GM19324 (cell line): ENCODE measurements at regions not wholly inside any gene's neighbourhood (a gene's known extent, or its start where the extent isn't known, plus 50 kb on each side); places are given as distances from the start of the nearest gene placed in this dataset.

Source experiments
- ATAC-seq: cut with Tn5 transposase; IDR thresholded peaks from one replicate; pipeline ENCODE4 v1.9.1; 2021; ENCODE audit warnings: mild to moderate bottlenecking, moderate library complexity; ENCODE audit not compliant: unreplicated experiment, low FRiP score

DNA sequence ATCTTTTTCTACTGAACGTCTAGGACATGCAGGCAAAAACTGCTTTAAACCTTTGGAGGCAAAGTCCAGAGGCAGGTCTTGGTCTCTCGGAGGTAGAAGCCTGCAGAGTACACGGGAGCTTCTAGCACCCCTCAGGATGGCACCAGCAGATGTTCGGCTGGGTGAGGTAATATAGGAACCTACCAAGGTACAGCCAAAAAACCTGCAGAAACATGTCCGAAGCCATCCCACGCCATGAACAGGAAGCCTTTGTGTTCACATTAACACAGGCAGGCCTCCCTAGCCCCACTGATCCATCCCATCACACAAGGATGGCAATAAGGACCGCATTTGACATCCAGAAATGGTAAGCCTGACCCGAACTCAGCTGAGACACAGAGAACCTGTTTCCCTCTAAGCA, 157.9 kb upstream of the HES1 start:
- ATAC-seq: no peak

DNA sequence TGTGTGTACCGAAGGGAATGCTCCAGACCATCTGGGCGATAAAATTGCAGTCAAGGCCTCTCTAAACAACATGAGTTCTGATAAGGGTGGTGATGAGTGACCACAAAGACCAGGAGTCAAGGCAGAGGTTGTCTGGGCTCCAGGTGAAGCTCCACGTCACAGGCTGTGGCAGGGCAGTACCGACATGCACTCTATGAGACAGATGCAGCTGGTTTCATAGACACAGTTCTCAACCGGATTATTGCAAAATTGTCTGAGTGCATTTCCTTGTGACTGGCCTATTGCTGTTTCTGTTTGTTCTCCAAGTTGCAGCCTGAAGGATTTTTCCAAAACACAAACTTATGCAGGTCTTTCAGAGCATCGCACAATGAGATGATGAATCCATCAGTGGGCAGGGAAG, 157.5 kb upstream of the HES1 start:
- ATAC-seq: no peak

DNA sequence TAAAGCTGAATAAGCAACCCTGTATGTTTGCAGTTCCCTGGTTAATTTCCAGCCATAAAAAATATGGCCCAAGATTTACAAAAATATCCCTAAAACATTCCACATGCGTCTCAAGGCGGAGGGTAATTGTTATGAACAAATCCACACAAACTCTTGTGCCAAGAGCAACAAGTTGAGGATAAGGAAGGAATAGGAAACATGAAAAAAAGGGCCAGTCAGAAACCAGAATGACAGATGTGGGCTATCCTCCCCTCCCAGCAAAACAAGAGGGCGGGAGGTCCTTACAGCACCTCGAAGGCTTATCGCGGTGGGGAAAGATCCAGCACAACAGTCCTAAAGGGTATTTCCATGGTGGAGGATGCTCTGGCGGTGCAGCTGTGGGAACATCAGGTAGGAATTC, 155.6 kb upstream of the HES1 start:
- no peak for ATAC-seq

DNA sequence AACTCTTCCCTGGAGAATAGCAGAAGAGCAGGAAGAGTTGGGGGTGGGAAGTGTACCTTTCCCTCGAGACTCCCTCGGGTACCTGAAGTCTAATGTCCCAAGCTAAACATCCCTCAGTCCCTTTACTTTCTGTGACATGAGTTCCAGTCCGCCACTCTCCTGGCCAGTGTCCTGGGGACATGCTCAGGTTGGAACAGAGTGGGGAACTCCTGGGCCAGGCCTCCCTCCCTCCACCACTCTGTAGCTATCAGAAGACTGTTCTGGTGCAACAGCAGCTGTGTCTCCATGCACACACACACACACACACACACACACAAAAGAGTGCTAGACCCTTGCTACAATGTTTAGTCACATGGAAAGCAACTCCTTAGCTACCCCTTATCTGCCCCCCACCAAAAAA, 155.0 kb upstream of the HES1 start:
- ATAC-seq: no peak

DNA sequence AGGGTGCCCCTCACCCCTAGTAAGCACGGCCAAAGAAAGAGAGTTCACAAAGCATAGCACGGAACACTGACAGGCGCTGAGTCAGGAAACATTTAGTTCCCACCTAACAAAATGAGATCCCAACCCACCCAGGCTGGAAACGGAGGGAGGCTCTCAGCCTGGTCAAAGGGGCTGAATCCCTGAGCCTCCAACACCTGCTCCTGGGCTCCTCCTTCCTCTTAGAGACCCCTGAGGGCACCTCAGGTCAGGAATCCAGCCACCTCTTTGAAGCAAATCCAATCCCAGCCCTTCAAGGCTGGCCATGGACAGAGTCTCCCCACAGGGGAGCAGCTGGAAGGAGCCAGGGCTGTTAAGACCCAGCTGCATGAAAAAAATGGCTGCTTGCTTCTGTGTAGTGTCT, 154.4 kb upstream of the HES1 start:
- ATAC-seq: no peak

DNA sequence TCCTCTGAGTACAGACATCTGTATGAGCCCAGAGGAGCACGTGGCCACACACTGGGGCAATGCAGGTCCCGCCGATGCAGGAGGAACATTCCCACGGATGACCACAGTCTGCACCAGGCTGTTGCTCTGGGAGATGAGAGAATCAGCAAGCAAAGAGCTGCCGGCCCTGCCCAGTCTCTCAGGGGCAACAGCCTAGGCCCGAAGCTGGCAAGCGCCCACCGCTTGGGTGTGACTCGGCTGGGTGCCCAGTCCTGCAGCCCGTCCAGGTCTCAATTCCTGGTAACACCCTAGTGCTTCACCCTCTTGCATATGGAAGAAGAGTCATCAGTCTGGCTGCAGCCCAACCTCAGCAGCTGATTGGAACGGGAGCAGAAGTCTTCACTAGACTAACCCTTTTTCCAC, 153.7 kb upstream of the HES1 start:
- no peak for ATAC-seq

DNA sequence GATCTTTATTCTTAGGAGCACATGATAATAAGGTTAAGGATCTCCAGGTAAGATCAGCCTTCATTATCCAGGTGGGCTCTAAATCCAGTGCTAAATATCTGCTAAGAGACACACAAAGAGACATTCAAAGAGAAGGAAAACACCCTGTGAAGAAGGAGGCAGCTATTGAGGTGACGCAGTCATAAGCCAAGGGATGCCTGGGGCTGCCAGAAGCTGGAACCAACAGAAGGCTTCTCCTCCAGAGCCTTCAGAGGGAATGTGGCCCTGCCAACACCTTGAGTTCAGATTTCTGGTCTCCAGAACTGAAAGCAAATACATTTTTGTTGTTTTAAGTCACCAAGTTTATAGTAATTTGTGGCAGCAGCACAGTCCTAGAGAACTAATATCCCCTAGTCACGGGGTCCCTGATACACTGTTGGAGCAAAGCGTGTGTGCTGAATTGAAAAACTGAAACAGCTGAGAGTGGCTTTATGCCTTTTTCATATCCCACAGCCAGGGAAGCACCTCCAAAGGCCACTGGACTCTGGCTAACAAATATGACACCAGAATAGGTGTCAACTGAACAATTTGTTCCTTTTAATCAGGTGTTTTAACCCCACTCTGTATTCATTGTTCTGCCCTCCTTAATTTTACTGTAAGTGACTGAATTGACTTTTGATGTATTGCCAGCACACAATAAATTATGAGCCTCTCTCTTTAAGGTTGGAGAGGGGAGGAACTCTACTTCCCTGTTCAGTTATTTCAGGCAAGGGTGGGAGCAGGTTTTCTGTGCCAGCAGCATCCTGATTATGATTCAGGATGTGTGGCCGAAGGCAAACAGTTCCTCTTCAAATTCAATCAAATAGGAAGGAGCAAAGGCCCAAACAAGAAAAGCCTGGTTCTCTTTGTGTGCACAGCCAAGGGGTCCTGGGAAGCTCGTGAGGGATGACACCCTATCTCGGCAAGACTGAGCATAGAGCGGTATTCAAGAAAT, 151.8 kb upstream of the HES1 start:
- no peak for ATAC-seq

DNA sequence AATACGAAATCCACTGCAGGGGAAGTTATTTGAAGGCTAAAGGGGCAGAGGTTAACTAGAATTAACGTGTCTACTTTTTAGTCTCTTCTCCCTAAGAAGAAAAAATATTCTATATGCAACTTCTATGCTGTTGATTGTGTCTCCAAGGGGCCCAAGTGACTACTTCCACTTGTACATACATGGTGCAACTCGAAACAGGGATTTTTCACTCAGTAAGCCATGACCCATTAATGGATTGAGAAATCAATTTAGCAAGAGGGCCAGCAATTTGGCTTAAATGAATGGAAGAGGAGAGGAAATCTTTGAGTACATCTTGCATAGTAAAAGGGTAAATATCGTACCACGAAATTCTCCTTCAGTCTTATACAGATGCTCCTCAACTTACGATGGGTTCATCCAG, 151.1 kb upstream of the HES1 start:
- no peak for ATAC-seq

DNA sequence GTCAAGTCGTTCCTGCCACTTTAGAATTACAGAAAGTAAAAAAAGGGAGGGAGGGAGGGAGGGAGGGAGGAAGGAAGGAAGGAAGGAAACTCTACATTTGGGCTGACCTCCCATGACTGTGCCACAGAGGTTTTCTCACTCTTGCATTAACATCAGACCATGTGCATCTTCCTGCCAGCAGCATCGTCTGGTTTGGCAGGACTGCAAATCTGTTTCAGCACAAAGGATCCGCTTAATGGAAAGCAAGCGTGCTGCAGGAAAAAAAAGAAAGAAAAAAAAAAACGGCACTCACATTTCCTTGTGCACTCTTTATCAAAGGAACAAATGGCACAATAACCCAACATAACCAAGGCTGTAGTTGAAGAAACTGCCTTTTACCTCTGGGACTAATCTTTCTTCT, 148.8 kb upstream of the HES1 start:
- no peak for ATAC-seq

DNA sequence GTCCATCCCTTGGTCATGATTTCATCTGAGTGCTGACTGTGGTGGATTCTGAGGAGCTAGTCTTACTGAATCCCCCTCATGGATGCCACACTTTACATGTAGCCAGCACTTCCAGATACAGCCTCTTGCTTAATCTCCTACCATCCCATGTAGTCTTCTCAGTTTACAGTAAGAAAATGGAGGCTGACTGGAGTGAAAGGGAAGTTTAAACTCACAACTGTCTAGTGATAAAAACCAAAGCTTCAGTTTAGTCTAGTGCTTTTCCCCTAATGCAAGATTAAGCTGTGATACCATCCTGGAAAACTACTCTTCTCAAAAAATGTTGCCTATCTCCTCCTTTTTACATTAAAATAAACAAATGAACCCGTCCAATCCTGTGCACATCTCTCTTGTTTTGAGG, 146.8 kb upstream of the HES1 start:
- ATAC-seq: no peak

DNA sequence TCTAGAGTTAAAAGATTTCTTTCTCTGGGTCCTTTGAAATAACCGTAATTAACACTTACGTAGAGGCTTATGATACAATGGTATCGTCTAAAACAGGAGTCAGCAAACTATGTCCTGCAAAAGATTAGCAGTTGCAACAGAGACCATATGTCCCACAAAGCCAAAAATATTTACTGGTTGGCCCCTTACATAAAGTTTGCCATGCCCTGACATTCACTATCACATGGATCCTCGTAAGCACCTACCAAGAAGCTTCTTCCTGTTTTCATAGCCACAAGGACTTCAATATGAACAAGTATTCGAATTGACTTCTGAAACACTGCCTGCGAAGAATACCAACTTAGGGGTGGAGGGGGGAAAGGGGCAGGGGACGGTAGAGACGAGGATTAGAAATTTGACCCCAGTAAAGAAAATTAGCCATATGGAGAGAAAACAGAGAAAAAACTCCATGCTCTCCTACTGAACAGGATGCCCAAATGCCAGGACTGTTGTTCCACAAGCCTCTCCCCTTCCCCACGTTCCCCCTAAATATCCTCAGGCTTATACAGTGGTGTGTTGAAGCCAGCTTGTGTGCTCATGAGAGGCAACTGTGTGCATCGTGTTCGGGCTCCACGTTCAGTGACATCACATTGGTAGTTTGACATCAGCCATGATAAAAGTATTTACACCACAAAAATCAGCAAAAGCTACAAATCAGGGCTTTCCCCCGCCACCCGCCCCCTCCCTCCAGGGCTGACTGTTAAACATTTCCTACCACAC, 144.1 kb upstream of the HES1 start:
- ATAC-seq: no peak

DNA sequence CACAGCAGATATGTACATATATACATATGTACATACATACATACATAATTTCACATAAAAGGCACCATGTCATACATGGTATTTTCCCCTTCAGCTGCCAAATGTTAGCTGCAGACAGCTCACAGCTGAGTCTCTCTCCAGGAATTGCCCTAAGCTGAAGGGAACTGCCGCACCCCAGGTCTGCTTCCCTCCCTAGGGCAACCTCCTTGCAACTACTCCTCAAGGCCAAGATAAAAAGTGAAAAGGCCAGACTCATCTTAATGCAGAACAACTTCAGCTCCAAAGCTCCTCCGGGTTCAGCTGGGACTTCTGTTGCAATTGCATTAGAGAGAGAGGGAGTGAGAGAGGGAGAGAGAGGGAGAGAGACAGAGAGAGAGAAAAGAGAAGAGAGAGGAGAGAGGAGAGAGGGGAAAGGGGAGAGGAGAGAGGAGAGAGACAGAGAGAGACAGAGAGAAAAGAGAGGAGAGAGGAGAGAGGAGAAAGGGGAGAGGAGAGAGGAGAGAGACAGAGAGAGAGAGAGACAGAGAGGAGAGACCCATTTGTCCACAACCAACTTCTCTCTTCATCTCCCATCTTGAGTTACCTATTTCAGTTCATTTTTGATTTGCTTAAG, 143.4 kb upstream of the HES1 start:
- no peak for ATAC-seq

DNA sequence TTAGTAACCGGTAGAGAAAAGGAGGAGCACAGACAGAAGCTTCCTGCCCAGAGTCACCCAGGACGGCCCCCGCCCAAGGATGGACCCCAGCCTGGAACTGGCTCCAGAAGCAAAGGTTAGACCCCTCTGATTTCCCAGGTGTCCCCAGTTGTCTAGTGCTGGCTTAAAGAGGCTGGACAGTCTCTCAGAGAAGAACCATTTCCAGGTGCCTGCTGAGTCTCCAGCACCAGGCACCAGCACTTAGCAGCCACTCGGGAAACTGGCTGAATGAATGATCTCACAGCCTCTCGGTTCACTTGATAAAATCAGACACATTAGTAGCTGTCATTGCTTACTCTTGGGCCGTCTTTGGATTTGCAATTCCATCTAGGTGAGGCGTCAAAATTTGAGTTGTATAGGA, 139.7 kb upstream of the HES1 start:
- ATAC-seq: no peak

DNA sequence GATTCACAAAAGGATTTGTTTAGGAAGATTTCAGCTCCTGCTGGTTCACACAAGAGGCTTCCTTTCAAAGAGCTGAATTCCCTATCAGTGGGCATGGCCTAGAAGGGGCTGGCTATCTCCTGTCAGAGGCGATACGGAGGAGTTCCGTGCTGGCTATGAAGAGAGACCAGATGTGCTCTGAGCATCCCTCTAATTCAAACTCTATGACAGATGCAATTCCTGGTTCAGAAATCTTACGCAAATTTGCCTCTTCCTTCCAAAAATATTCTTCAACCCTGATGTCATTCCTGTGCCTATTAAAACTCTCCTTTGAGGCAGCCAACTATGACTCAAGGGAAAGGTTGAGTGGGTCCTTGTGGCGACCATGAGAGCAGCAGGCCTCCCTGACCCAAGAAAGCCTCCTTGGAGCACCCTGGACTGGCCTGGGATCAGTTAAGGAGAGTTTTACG, 139.3 kb upstream of the HES1 start:
- ATAC-seq: no peak

DNA sequence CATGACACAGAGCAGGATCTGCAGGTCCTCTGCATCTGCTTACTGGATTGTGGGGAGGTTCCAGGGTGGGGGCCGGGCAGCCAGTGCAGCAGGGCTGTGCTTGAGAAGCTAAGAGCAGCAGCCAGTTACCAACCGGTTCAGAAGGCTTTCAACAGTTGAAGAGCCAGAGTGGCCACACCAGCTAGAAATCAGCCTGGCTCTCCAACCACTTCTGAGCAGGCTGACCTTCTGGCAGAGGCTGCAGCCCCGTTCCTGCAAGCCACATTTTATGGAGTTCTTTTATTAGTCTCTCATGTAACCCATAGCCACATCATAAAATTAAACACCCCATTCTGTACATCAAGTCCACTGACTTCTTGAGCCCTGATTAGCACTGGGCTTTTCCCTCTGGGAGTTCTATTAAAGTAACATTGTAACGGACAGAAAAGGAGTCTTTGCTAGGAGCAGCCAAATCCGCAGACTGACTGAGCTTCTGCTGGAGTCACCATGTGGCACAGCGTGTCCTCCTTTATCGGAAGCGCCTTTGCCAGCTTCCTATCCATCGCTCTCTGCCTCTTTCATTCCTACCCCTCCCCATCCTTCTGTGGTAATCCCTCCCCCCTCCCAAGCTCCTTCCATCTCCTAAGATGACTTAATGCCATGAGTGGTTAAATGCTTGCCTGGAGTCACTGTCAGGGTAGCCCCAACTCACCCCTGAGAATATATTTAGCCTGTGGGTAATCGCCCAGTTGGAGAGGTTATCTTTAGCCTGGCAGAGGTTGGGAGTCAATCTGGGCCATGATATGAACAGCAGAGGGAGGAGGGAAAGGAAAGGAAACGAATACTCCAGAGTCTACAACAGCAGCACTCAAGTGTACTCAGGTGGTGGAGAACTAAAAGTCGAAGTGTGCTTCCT, 138.5 kb upstream of the HES1 start:
- no peak for ATAC-seq

DNA sequence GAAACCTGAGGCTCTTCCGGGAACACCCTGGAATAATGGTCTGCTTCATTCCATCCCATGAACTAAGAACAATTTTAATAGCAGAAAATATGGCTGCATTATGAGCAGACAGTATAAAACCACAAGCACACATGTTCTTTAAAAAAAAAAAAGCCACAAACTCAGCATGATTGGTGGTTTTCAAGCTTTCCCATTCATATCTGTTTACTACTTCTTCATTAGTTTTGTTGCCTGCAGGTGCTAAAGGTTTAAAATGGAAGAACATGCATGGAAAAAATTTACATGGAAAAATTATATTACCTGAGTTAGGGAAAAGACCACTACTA, 137.9 kb upstream of the HES1 start:
- no peak for ATAC-seq

DNA sequence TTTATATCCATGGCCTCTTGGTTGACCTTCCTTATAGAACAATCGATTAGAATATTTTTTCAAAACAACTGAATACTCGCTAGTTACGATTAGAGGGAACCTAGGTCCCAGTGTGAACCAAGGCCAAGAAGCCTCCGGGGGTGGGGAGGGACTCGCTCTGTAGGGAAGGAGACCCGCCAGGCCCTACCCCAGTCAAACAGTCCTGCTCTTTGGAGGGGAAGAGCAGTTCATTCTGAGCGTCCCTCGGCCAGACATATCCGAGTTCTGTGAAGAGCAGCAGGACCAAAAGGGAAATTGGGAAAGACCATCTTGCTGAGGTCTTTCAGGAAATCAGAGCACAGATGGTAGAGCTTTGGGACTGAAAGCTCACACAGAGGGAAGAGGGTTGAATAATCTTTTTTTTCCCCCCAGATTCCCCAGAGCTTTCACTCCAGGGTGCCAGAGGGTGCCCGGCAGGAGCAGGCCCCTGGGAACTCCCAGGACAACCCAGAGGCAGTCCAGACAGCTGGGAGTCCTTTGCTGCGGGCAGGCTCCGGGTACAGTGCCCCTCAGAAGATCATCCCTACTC, 137.2 kb upstream of the HES1 start:
- no peak for ATAC-seq

DNA sequence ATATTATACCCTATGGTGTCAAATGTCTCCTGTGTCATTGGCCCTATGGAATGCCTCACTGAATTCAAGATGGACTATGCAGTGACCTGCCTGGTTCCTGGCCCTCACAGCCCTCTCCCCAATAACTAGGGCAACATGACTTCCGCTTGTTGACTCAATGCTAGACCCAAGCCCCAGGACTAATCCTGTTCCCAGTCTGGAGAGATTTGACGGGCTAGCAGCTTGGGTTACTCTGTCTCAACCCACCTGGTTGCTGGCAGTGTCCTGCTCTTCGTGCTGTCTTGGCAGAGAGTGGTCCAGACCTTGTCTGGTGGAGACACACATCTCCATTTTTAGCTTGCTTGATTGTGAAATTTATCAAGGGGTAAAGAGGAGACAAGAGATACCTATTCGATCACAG, 135.8 kb upstream of the HES1 start:
- ATAC-seq: no peak

DNA sequence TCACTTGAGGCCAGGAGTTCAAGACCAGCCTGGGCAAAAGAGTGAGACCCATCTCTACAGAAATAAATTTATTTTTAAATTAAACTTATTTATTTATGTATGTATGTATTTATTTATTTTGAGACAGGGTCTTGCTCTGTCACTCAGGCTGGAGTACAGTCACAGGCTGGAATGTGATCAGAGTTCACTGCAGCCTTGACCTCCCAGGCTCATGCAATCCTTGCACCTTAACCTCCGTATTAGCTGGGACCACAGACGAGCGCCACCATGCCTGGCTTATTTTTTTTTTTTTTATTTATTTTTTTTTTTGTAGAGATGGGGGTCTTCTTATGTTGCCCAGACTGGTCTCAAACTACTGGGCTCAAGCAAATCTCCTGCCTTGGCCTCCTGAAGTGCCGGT, 135.2 kb upstream of the HES1 start:
- no peak for ATAC-seq
